GM12801 (cell line): ENCODE measurements at regions not wholly inside any gene's neighbourhood (a gene's known extent, or its start where the extent isn't known, plus 50 kb on each side); places are given as distances from the start of the nearest gene placed in this dataset.

Source experiments
- TF ChIP-seq, protein P1 (sequence below): IDR thresholded peaks from one replicate; pipeline ENCODE4 v1.5.1; 2011; ENCODE audit warnings: control low read depth; ENCODE audit not compliant: insufficient read length; ENCODE audit errors: extremely low read depth

DNA sequence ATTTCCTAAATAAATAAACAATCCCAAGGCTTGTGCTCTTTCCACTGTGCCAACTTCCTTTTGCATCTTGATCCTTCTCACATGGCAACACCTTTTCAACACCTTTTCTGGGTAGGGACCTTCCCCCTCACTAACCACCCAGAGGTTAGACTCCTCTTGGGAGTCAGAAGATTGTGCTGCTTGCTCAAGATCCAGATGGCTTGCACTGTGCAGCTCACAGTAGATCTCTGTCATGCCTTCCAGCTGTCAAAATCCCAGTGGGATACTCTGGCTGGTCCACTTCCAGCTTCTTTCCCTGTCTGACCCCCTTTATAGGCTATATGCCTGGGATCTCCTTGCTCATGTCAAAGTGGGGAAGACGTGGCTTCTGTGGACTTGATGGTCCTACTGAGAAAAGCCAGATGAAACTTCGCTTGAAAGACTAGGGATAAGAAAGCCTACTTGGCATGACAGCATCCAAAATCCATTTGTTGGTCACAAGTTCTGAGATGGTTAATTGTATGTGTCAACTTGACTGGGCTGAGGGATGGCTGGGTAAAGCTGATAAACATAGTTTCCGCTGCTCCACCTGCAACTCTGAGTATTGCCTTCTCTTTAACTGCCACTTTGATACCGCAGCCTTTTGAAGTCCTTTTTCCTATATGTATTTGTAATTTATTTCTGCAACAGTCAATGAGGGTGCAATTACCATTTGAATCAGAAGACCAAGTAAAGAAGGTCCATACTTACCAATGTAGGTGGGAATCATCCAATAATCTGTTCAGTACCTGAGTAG, 74.5 kb downstream of the S1PR1 start:
- TF ChIP-seq, protein P1, sequence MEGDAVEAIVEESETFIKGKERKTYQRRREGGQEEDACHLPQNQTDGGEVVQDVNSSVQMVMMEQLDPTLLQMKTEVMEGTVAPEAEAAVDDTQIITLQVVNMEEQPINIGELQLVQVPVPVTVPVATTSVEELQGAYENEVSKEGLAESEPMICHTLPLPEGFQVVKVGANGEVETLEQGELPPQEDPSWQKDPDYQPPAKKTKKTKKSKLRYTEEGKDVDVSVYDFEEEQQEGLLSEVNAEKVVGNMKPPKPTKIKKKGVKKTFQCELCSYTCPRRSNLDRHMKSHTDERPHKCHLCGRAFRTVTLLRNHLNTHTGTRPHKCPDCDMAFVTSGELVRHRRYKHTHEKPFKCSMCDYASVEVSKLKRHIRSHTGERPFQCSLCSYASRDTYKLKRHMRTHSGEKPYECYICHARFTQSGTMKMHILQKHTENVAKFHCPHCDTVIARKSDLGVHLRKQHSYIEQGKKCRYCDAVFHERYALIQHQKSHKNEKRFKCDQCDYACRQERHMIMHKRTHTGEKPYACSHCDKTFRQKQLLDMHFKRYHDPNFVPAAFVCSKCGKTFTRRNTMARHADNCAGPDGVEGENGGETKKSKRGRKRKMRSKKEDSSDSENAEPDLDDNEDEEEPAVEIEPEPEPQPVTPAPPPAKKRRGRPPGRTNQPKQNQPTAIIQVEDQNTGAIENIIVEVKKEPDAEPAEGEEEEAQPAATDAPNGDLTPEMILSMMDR, result no peak

DNA sequence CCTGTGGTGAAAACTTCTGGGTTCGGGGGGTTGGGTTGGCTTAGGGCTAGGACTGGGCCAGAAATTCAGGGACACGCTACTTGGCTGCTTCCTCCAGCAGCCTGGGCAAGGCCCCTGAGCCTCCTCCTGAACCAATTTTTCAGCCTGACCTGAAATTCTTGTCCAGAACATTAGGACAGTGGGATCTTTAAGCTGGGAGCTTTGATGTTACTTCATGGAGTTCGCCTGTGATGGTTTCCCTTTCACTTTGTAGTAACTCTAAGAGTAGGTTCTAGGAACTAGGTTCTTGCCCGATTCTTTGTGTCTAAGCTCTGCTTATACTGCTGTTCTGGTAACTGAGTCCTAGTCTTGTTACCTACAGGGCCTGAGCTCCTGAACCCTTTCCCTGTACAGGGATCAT, 75.3 kb downstream of the S1PR1 start:
- TF ChIP-seq, protein P1, result no peak

DNA sequence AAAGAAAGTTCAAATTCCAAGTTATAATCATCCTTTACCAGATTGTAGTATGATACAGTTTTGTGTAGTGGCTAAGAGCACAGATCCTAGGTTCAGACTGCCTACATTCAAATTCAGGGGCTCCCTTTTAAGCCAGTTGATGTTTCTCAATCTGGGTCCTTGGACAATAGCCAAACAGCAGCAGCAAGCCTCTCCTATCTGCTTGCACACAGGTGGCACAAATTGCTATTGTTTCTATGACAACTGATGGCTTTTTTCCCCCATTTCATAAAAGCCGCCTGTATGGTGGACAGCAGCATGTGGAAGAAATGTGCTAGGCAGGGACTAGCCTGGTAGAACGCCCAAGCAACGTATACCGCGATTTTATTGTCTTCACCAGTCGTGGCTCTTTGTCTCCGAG, 76.5 kb downstream of the S1PR1 start:
- TF ChIP-seq, protein P1, result no peak

DNA sequence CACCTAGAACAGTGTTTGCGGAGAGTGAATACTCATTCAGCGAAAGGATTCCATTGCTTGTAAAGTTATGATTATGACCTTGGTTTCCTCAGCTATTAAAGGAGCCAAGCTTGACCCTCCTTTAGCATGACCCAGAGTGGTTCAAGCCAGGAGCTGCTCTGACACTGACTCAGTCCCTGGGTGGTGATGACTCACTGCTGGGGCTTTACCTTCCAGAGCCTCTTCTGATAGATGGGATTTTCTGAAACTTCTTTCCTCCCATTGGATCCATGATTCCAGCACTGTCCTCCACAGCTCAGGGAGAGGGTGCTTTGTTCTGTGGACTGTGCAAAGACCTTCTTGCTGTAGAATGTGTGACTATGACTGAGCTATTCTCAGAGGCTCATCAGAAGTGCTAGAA, 77.4 kb downstream of the S1PR1 start:
- TF ChIP-seq, protein P1, result no peak

DNA sequence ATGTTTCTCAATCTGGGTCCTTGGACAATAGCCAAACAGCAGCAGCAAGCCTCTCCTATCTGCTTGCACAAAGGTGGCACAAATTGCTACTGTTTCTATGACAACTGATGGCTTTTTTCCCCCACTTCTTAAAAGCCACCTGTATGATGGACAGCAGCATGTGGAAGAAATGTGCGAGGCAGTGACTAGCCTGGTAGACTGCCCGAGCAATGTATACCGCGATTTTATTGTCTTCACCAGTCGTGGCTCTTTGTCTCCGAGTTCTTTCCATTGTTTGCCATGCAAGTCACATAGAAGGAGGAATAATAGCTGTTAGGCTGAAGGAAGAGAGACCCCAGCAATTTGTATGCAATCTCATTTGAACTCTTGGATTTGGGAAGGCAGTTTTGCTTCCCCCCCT, 79.4 kb downstream of the S1PR1 start:
- TF ChIP-seq, protein P1, result no peak

DNA sequence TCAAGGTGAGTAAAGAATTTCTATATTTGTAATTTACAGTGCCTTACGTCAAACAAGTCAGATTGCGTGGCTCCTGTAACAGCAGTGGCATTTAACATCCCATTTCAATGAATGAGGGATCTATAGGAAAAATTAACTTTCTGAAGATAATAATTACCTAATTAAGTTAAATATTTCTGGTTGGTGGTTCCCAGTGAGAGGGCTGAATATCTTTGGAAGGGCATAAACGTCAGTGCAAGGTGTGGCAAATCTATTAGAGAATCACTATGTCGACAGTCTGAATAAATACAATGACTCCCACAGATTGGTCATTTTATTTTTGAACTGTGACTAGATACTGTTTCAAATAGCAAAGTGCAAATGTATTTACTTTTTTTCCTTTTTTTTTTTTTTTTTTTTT, 80.0 kb downstream of the S1PR1 start:
- TF ChIP-seq, protein P1, result no peak

DNA sequence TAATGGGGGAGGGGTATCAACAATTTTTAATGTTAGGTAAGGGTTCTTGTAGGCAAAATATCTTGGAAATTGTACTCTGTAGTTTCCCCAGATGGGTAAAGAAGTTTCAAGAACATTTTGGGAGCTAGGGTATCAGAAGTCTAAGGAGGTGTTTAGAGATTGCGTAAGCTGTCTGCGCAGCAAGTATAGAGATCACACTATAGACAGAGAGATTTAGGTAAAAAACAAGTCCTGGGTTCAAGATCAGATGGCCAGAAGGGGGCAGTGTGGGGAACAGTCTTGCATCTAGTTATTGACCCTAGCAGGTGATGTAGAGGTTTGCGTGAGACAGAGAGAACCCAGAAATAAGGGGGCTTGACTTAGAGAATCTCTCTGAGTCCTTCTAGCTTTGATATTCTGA, 80.8 kb downstream of the S1PR1 start:
- TF ChIP-seq, protein P1, result no peak
